ENCODE measurements at regions not wholly inside any gene's neighbourhood (a gene's known extent, or its start where the extent isn't known, plus 50 kb on each side); places are given as distances from the start of the nearest gene placed in this dataset.

DNA sequence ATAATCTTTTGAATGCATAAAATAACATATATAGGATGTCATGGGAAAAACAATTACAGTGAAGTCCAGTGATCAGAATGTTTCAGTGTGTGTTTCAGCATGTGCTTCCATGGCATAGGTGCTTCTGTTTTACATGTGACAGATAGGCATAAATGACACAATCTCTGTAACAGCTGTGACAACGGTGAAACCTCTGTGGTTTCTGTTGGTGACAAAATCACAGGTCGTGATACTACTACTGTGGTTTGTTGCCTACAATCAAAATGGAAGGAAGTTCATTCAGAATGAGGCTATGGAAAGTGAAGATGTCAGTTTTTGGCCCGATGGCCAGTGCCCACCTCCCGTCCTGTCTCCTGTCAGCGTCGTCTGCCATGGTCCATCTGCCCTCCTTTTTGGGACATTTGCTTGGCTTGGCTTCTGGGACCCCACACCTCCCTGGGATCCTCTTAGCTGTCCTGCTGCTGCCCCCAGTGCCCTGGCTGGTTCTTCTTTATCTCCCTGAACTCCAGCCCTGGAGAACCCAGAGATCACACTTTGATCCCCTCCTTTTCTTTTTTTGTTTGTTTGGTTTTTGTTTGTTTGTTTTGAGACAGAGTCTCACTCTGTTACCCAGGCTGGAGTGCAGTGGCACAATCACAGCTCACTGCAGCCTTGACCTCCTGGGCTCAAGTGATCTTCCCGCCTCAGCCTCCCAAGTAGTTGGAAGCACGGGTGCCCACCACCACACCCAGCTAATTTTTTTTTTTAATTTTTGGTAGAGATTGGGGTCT is 79.3 kb upstream of the NAA20 start (continued):
- TF ChIP-seq ETS1 (CRISPR knock-in tag; IDR thresholded peaks at IDR 0.05) (no peak), NR2F6 (IDR thresholded peaks at IDR 0.05) (0 out of 2 replicates have a peak, but pooled peaks have one; percentile 54), NR2F6 (CRISPR knock-in tag; IDR thresholded peaks at IDR 0.05) (peak; percentile 45; the same call in 1 of the 2 replicates), HBP1 (CRISPR knock-in tag; IDR thresholded peaks at IDR 0.05; ENCODE audit: low read depth) (no peak), FOXJ3 (CRISPR knock-in tag; IDR thresholded peaks at IDR 0.05; ENCODE audit: borderline replicate concordance) (no peak), ZFAT (CRISPR knock-in tag; conservative IDR thresholded peaks at IDR 0.05) (no peak), MTF1 (CRISPR knock-in tag; IDR thresholded peaks at IDR 0.05) (no peak), ZNF841 (CRISPR knock-in tag; IDR thresholded peaks at IDR 0.05; ENCODE audit: borderline replicate concordance) (no peak), BRF2 (CRISPR knock-in tag; IDR thresholded peaks at IDR 0.05) (no peak), SIN3B (IDR thresholded peaks at IDR 0.05; ENCODE audit: low read length) (no peak), PHF8 (CRISPR knock-in tag; IDR thresholded peaks at IDR 0.05) (no peak)
- TF ChIP-seq, protein P1, sequence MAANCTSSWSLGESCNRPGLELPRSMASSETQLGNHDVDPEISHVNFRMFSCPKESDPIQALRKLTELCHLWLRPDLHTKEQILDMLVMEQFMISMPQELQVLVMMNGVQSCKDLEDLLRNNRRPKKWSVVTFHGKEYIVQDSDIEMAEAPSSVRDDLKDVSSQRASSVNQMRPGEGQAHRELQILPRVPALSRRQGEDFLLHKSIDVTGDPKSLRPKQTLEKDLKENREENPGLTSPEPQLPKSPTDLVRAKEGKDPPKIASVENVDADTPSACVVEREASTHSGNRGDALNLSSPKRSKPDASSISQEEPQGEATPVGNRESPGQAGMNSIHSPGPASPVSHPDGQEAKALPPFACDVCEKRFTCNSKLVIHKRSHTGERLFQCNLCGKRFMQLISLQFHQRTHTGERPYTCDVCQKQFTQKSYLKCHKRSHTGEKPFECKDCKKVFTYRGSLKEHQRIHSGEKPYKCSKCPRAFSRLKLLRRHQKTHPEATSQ (CRISPR knock-in tag; IDR thresholded peaks at IDR 0.05; ENCODE audit: borderline replicate concordance), result no peak
- TF ChIP-seq, protein P2, sequence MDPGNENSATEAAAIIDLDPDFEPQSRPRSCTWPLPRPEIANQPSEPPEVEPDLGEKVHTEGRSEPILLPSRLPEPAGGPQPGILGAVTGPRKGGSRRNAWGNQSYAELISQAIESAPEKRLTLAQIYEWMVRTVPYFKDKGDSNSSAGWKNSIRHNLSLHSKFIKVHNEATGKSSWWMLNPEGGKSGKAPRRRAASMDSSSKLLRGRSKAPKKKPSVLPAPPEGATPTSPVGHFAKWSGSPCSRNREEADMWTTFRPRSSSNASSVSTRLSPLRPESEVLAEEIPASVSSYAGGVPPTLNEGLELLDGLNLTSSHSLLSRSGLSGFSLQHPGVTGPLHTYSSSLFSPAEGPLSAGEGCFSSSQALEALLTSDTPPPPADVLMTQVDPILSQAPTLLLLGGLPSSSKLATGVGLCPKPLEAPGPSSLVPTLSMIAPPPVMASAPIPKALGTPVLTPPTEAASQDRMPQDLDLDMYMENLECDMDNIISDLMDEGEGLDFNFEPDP (CRISPR knock-in tag; conservative IDR thresholded peaks at IDR 0.05), result no peak
- TF ChIP-seq, protein P3, sequence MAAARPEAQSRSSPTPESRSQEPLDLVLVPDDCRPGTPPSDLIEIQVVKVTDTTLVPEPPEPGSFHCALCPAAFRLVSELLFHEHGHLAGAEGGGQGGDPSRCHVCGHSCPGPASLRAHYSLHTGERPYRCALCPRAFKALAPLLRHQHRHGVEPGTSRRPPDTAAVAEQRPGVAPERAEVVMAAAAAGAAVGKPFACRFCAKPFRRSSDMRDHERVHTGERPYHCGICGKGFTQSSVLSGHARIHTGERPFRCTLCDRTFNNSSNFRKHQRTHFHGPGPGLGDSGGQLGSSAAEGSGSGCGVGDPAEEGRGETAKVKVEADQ (CRISPR knock-in tag; IDR thresholded peaks at IDR 0.05; ENCODE audit: borderline replicate concordance), result no peak
- TF ChIP-seq, protein P4, sequence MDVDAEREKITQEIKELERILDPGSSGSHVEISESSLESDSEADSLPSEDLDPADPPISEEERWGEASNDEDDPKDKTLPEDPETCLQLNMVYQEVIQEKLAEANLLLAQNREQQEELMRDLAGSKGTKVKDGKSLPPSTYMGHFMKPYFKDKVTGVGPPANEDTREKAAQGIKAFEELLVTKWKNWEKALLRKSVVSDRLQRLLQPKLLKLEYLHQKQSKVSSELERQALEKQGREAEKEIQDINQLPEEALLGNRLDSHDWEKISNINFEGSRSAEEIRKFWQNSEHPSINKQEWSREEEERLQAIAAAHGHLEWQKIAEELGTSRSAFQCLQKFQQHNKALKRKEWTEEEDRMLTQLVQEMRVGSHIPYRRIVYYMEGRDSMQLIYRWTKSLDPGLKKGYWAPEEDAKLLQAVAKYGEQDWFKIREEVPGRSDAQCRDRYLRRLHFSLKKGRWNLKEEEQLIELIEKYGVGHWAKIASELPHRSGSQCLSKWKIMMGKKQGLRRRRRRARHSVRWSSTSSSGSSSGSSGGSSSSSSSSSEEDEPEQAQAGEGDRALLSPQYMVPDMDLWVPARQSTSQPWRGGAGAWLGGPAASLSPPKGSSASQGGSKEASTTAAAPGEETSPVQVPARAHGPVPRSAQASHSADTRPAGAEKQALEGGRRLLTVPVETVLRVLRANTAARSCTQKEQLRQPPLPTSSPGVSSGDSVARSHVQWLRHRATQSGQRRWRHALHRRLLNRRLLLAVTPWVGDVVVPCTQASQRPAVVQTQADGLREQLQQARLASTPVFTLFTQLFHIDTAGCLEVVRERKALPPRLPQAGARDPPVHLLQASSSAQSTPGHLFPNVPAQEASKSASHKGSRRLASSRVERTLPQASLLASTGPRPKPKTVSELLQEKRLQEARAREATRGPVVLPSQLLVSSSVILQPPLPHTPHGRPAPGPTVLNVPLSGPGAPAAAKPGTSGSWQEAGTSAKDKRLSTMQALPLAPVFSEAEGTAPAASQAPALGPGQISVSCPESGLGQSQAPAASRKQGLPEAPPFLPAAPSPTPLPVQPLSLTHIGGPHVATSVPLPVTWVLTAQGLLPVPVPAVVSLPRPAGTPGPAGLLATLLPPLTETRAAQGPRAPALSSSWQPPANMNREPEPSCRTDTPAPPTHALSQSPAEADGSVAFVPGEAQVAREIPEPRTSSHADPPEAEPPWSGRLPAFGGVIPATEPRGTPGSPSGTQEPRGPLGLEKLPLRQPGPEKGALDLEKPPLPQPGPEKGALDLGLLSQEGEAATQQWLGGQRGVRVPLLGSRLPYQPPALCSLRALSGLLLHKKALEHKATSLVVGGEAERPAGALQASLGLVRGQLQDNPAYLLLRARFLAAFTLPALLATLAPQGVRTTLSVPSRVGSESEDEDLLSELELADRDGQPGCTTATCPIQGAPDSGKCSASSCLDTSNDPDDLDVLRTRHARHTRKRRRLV (CRISPR knock-in tag; IDR thresholded peaks at IDR 0.05), result no peak
- TF ChIP-seq, protein P5, sequence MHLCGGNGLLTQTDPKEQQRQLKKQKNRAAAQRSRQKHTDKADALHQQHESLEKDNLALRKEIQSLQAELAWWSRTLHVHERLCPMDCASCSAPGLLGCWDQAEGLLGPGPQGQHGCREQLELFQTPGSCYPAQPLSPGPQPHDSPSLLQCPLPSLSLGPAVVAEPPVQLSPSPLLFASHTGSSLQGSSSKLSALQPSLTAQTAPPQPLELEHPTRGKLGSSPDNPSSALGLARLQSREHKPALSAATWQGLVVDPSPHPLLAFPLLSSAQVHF (CRISPR knock-in tag; IDR thresholded peaks at IDR 0.05), result no peak

Measured in HepG2 (cell line).